ENCODE measurements at regions not wholly inside any gene's neighbourhood (a gene's known extent, or its start where the extent isn't known, plus 50 kb on each side); places are given as distances from the start of the nearest gene placed in this dataset.

DNA sequence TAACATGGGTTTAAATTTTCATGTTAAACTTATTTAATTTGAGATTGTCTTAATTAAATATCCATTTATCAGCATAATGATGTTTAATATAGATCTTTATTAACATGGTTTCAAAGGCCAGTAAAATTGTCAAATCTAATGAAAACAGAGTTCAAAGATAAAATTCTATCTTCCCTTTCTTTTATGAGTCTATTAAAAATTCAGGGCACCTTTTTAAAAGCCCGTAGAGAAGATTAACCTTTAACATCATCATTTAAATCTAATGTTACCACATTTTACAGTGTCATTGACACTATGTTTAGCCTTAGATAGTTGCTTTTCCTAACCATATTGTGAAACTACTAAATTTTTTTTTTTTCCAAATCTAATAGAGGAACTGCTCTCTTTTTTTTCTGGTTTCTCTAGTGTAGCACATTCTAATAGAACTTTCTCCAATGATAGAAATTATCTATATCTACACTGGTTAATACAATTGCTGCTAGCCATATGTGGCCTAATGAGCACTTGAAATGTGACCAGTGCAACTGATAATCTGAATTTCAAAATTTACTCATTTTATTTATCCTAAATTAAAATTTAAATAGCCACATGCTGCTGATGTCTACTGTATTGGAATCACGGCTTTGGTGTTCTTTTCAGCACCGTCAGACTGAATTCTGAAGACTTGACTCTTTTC is 410.9 kb downstream of the UTRN start:
- TF ChIP-seq, protein P1, sequence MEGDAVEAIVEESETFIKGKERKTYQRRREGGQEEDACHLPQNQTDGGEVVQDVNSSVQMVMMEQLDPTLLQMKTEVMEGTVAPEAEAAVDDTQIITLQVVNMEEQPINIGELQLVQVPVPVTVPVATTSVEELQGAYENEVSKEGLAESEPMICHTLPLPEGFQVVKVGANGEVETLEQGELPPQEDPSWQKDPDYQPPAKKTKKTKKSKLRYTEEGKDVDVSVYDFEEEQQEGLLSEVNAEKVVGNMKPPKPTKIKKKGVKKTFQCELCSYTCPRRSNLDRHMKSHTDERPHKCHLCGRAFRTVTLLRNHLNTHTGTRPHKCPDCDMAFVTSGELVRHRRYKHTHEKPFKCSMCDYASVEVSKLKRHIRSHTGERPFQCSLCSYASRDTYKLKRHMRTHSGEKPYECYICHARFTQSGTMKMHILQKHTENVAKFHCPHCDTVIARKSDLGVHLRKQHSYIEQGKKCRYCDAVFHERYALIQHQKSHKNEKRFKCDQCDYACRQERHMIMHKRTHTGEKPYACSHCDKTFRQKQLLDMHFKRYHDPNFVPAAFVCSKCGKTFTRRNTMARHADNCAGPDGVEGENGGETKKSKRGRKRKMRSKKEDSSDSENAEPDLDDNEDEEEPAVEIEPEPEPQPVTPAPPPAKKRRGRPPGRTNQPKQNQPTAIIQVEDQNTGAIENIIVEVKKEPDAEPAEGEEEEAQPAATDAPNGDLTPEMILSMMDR (IDR thresholded peaks at IDR 0.05), result no peak
- TF ChIP-seq ZFX (IDR thresholded peaks at IDR 0.05; ENCODE audit: borderline replicate concordance), result no peak
- H3K27ac ChIP-seq, result no peak overlapping the region

DNA sequence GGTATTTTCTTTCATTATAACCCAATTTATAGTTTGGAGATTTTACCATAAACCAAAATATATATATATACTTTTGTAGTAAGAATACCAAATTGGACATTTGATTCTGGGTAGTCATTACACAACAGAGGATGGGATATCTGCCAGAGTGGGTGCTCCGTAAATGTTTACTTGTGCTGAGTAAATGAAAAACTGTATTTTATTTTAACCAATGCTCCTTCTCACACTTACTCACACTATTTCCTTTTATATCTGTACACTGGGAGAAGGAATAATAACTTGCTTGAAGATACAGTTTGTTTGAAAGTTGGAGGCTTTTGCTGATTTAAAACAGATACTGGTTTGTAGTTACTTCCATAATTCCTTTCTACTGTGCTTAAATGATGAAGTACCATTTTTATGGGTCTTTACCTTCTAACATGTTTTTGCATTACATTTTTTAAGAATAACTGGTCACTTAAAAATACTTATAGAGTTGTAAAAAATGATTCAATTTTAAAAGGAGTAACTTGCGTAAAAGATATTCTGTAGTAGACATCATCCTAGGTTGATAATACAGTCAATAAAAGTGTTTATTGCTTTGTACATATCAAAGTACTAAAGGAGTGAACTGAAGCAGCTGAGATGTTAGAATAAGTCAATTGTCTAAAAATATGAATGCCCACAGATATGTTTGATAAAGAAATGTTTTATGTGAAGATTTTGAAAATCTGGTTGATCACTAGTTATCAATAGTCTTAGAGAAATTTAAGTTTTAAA is 411.7 kb downstream of the UTRN start:
- no peak overlapping the region for H3K27ac ChIP-seq
- TF ChIP-seq ZFX (IDR thresholded peaks at IDR 0.05; ENCODE audit: borderline replicate concordance), result no peak
- TF ChIP-seq, protein P1 (IDR thresholded peaks at IDR 0.05), result no peak

DNA sequence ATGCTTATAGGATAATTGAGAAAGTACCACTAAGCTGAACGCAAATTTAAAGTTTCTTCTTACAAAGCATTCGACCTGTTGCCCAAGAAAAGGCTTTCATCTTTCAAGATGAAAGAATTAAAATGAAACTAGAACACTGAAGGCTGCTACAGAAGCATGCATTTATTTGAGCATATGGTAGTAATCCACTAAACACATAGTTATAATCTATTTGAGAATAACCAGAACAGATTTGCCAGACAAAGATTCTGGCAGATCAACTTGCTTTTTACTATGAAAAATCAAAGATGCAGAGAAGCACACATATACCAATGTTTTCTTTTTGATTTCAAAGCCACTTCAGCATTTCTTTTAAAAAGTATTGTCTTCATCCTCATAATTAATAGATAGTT is 412.2 kb downstream of the UTRN start:
- TF ChIP-seq, protein P1 (IDR thresholded peaks at IDR 0.05), result no peak
- TF ChIP-seq ZFX (IDR thresholded peaks at IDR 0.05; ENCODE audit: borderline replicate concordance), result no peak
- H3K27ac ChIP-seq, result no peak overlapping the region

DNA sequence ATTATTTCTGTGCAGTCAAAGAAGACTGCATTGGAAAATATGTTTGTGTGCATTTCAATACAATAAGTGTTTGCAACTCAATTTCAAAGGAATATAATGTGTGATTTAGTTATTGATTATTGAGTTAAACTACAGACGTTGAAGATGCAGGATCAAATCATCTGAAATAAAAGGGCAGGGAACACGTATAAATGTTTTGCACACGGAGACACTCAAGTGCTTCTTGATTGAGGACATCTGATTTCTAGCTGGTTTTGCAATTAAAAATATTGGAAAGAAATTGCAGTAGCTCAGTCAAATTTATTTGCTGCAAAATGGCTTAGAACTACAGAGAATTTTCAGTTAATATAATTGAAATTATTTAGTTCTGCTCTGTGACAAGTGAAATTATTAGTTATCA is 412.7 kb downstream of the UTRN start:
- H3K27ac ChIP-seq, result no peak overlapping the region
- TF ChIP-seq, protein P1 (IDR thresholded peaks at IDR 0.05), result no peak
- no peak for TF ChIP-seq ZFX (IDR thresholded peaks at IDR 0.05; ENCODE audit: borderline replicate concordance)

DNA sequence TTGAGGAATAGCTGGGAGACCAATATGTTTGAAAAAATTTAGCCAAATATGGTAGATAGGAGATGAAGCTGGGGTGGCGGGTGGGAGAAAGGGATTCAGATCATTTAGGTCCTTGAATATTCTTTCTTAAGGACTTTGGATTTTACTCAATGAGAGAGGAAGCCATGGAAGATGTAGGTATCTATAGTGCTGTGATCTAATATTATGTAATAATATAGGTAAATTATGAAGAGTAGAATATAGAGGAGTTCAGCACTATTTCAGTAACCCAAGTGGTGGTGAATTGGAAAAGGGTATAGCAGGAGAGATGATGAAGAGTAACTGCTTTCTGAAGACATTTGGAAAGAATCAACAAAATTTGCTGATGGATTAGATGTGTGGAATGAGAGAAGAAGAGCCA is 417.6 kb downstream of the UTRN start:
- TF ChIP-seq ZFX (IDR thresholded peaks at IDR 0.05; ENCODE audit: borderline replicate concordance), result no peak
- TF ChIP-seq, protein P1 (IDR thresholded peaks at IDR 0.05), result no peak
- no peak overlapping the region for H3K27ac ChIP-seq

DNA sequence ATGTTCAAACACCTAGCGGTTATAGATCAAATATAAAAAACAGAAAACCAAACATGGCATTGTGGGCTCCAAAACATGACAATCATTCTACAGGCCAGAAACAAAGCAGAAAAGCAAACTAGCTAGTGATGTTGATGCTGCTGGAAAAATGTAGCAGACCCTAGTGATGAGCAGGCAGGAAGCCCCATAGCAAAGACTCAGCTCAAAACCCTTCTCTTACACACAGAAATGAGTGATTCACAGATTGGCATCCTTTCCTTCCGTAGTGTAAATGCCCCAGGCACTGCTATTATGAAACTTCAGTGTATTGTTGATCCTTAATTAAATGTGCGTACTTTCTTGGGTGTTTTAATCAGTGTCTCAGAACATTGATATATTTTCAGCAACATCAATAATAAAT is 425.1 kb downstream of the UTRN start:
- TF ChIP-seq, protein P1 (IDR thresholded peaks at IDR 0.05), result no peak
- no peak for TF ChIP-seq ZFX (IDR thresholded peaks at IDR 0.05; ENCODE audit: borderline replicate concordance)
- no peak overlapping the region for H3K27ac ChIP-seq

DNA sequence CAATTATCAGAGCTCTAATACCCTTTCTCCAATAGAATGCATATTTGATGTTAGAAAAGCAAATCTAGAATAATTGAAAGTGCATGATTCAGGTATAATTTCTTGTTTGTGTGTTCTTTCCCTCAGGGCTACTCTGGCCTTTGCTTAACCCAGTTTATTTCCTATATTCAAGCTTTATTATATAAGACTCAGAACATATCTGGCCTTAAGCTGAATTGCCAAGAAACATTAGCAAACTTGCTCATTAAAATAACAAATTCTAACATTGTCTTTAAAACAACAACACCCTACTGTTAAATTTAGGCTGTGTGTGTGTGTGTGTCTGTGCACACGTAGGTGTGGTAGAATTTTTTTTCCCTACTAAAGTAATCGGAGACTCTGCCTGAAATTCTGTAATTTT is 426.5 kb downstream of the UTRN start:
- H3K27ac ChIP-seq, result no peak overlapping the region
- TF ChIP-seq, protein P1 (IDR thresholded peaks at IDR 0.05), result no peak
- no peak for TF ChIP-seq ZFX (IDR thresholded peaks at IDR 0.05; ENCODE audit: borderline replicate concordance)

All from 22Rv1 (cell line).